A549 (cell line): ENCODE measurements at regions not wholly inside any gene's neighbourhood (a gene's known extent, or its start where the extent isn't known, plus 50 kb on each side); places are given as distances from the start of the nearest gene placed in this dataset.

Experiments
- ATAC-seq, 2 experiments: fragments of 200-7000 bp in 1 of 2; fragments of >200 bp in 1 of 2; cut with Nextera tagmentation in 1 of 2; cut with Tn5 transposase in 1 of 2; 3 replicates each; pipeline versions ENCODE4 v1.8.0 to v1.9.1; 2018 to 2020; ENCODE audit warnings: mild to moderate bottlenecking in 1 of 2, moderate library complexity in 1 of 2
- CTCF ChIA-PET: fragments of 300-600 bp; sonication (Branson Sonifier 250); formaldehyde crosslinking; extraction: SDS; loops from one replicate; lab custom pipeline; 2021; ENCODE audit warnings: antibody characterized with exemption, inconsistent platforms; lab: Yijun Ruan, JAX
- POLR2A ChIA-PET: fragments of 350-600 bp; formaldehyde crosslinking; extraction: SDS; loops from one replicate; lab custom pipeline; 2021; ENCODE audit warnings: antibody characterized with exemption, inconsistent platforms; lab: Yijun Ruan, JAX
- DNase-seq, 2 experiments: peaks; one replicate each; pipeline versions ENCODE4 v3.0.0 to v3.0.0-alpha.2; 2011 to 2016; ENCODE audit warnings: low read depth in 1 of 2, low spot score in 1 of 2
- FAIRE-seq: peaks from 2 replicates; lab custom pipeline; 2011; peaks lifted over from hg19 to GRCh38; lab: Jason Lieb, UNC
- H3K27ac ChIP-seq, 2 experiments: fragments of >200 bp; sonication (Bioruptor Twin); formaldehyde crosslinking; 3 replicates each; pipeline ENCODE4 v1.5.1; 2016 to 2017
- H3K4me1 ChIP-seq: fragments of >200 bp; sonication (Bioruptor Twin); formaldehyde crosslinking; 3 replicates; pipeline ENCODE4 v1.6.1; 2016
- H3K4me2 ChIP-seq: fragments of >200 bp; sonication (Bioruptor Twin); formaldehyde crosslinking; 3 replicates; pipeline ENCODE4 v1.6.1; 2016
- H3K4me3 ChIP-seq: fragments of >200 bp; sonication (Bioruptor Twin); formaldehyde crosslinking; 3 replicates; pipeline ENCODE4 v1.5.1; 2016
- H3K9me3 ChIP-seq: fragments of >200 bp; sonication (Bioruptor Twin); formaldehyde crosslinking; 3 replicates; pipeline ENCODE4 v1.6.1; 2016
- ATOH8 ChIP-seq: fragments of 250-450 bp; sonication (Bioruptor Pico); IDR thresholded peaks from 2 replicates; pipeline ENCODE4 v1.5.0; 2020; ENCODE audit warnings: low read depth, mild to moderate bottlenecking, moderate library complexity
- BCL3 ChIP-seq: fragments of >200 bp; sonication (Bioruptor Twin); formaldehyde crosslinking; IDR thresholded peaks from 3 replicates; pipeline ENCODE4 v1.6.1; 2016
- BHLHE40 ChIP-seq: IDR thresholded peaks from 2 replicates; pipeline ENCODE4 v1.6.1; 2012; ENCODE audit warnings: low read depth, low read length, inconsistent platforms
- CBX8 ChIP-seq: fragments of 200-600 bp; sonication (generic); IDR thresholded peaks from 2 replicates; pipeline ENCODE4 v1.6.1; 2016
- CTCF ChIP-seq: fragments of >200 bp; sonication (Bioruptor Twin); formaldehyde crosslinking; IDR thresholded peaks from 3 replicates; pipeline ENCODE4 v1.5.1; 2016
- ELK1 ChIP-seq: fragments of 150-350 bp; IDR thresholded peaks from 2 replicates; pipeline ENCODE4 v1.6.1; 2014; ENCODE audit warnings: low read depth, mild to moderate bottlenecking, low read length
- HMGXB4 ChIP-seq: fragments of 250-450 bp; sonication (Bioruptor Pico); IDR thresholded peaks from 2 replicates; pipeline ENCODE4 v1.5.0; 2021; ENCODE audit warnings: mild to moderate bottlenecking, moderate library complexity, borderline replicate concordance
- HOXB13 ChIP-seq: fragments of 250-450 bp; sonication (Bioruptor Pico); IDR thresholded peaks from 2 replicates; pipeline ENCODE4 v1.5.0; 2020; ENCODE audit warnings: low read depth, mild to moderate bottlenecking, moderate library complexity
- HOXB5 ChIP-seq: fragments of 250-450 bp; sonication (Bioruptor Pico); IDR thresholded peaks from 2 replicates; pipeline ENCODE4 v1.5.0; 2020; ENCODE audit warnings: mild to moderate bottlenecking, moderate library complexity
- JUNB ChIP-seq: fragments of >200 bp; sonication (Bioruptor Twin); formaldehyde crosslinking; IDR thresholded peaks from 2 replicates; pipeline ENCODE4 v1.6.1; 2016
- MAFK ChIP-seq: fragments of 450-650 bp; IDR thresholded peaks from 2 replicates; pipeline ENCODE4 v1.6.1; 2014; ENCODE audit not compliant: partially characterized antibody
- NFE2L2 ChIP-seq: fragments of 150-350 bp; conservative IDR thresholded peaks from 2 replicates; pipeline ENCODE4 v1.6.1; 2014; ENCODE audit warnings: low read length
- NPAS2 ChIP-seq: fragments of 250-450 bp; sonication (Bioruptor Pico); IDR thresholded peaks from 2 replicates; pipeline ENCODE4 v1.8.0; 2022; ENCODE audit warnings: mild to moderate bottlenecking, moderate library complexity, borderline replicate concordance
- PBX3 ChIP-seq: IDR thresholded peaks from 2 replicates; pipeline ENCODE4 v1.6.1; 2012
- POLR2AphosphoS2 ChIP-seq: conservative IDR thresholded peaks from 2 replicates; pipeline ENCODE4 v1.6.1; 2012; ENCODE audit warnings: low read length, improper control_type of control experiment, inconsistent platforms
- RAD21 ChIP-seq, 2 experiments: fragments of >200 bp in 1 of 2; sonication (Bioruptor Twin) in 1 of 2; formaldehyde crosslinking in 1 of 2; IDR thresholded peaks in 1 of 2; conservative IDR thresholded peaks in 1 of 2; 2 replicates in 1 of 2; 3 replicates in 1 of 2; pipeline ENCODE4 v1.6.1; 2012 to 2018; ENCODE audit warnings: inconsistent platforms in 1 of 2
- RARB ChIP-seq: fragments of 250-450 bp; sonication (Bioruptor Pico); IDR thresholded peaks from 2 replicates; pipeline ENCODE4 v1.8.0; 2021; ENCODE audit warnings: mild to moderate bottlenecking, moderate library complexity
- RFX5 ChIP-seq: fragments of 450-650 bp; IDR thresholded peaks from 2 replicates; pipeline ENCODE4 v1.7.1; 2014; ENCODE audit warnings: antibody characterized with exemption, mild to moderate bottlenecking, moderate library complexity
- RNF2 ChIP-seq: fragments of 200-600 bp; sonication (generic); IDR thresholded peaks from 2 replicates; pipeline ENCODE4 v1.6.1; 2016; ENCODE audit warnings: low read depth, mild to moderate bottlenecking, antibody characterized with exemption, moderate library complexity, borderline replicate concordance
- TP53 ChIP-seq: fragments of 250-450 bp; sonication (Bioruptor Pico); IDR thresholded peaks from 2 replicates; pipeline ENCODE4 v1.5.0; 2021; ENCODE audit warnings: mild to moderate bottlenecking, moderate library complexity
- ZC3H11A ChIP-seq: fragments of 450-650 bp; IDR thresholded peaks from 2 replicates; pipeline ENCODE4 v1.6.1; 2014; ENCODE audit warnings: antibody characterized with exemption, mild to moderate bottlenecking
- ZNF302 ChIP-seq: fragments of 250-450 bp; sonication (Bioruptor Pico); IDR thresholded peaks from 2 replicates; pipeline ENCODE4 v1.9.0; 2021; ENCODE audit warnings: inconsistent platforms, mild to moderate bottlenecking, moderate library complexity
- WGBS: methylation state at CpG from one replicate; pipeline ENCODE4 v1.1.6; 2017; ENCODE audit errors: missing lambda C conversion rate; 5-methylcytosine and 5-hydroxymethylcytosine counted together

- H3K4me3 ChIP-seq: no peak overlapping the region
- ChIA-PET CTCF (interaction anchor here (2.2 kb wide), 1 partner anchor 135 kb away, joined by 4 read pairs; no protein-coding TSS in a partner anchor), POLR2A (interaction anchor here (1.4 kb wide), 1 partner anchor 25 kb away, joined by 4 read pairs; no protein-coding TSS in a partner anchor)
- DNase-seq: no peak
- no peak for FAIRE-seq
- H3K4me2 ChIP-seq: peak overlapping the region; percentile 59; the same call in 2 of the 3 replicates
- H3K4me1 ChIP-seq: peaks cover 79% of the 10 kb centered on the region
- peak overlapping the region; percentile 82 to 90 for H3K27ac ChIP-seq
- H3K9me3 ChIP-seq: peaks cover 11% of the 10 kb centered on the region
- WGBS: 93% methylated on average over 11 of the region's 11 CpGs
- no peak for ATAC-seq
- TF ChIP-seq BHLHE40 (no peak), PBX3 (no peak), HMGXB4 (CRISPR knock-in tag) (no peak), HOXB13 (no peak), RFX5 (no peak), RAD21 (conservative IDR thresholded peaks at IDR 0.05 in 1 of 2, IDR thresholded peaks at IDR 0.05 in 1 of 2) (no peak), ELK1 (no peak), CTCF (no peak), ZNF302 (CRISPR knock-in tag) (no peak), MAFK (no peak)
These were observed 140.9 kb downstream of the ZFP36L2 start for GRCh38 chr2:43085505-43085904.

GRCh38 chr2:43084699-43085091 is 141.7 kb downstream of the ZFP36L2 start:
- no peak overlapping the region for H3K4me3 ChIP-seq
- ATAC-seq (no peak), DNase-seq (no peak), FAIRE-seq (no peak)
- H3K4me2 ChIP-seq: no peak overlapping the region
- TF ChIP-seq JUNB (no peak), TP53 (CRISPR knock-in tag) (no peak), ATOH8 (CRISPR knock-in tag) (no peak), MAFK (no peak), ZC3H11A (no peak), HMGXB4 (CRISPR knock-in tag) (no peak), POLR2AphosphoS2 (no peak), NPAS2 (CRISPR knock-in tag) (no peak), CBX8 (no peak), NFE2L2 (no peak), PBX3 (no peak), RNF2 (no peak), BCL3 (no peak), HOXB5 (CRISPR knock-in tag) (no peak), BHLHE40 (no peak), ZNF302 (CRISPR knock-in tag) (no peak), RARB (CRISPR knock-in tag) (no peak)
- ChIA-PET POLR2A (no interaction called here), CTCF (interaction anchor here (0.8 to 1.5 kb wide), 5 partner anchors 30 to 109 kb away, joined by 3 to 4 read pairs (median 3); no protein-coding TSS in a partner anchor)
- peaks cover 3% of the 10 kb centered on the region; the same call in 2 of the 3 replicates for H3K9me3 ChIP-seq
- 93% methylated on average over 8 of the region's 8 CpGs for WGBS
- H3K4me1 ChIP-seq: peaks cover 79% of the 10 kb centered on the region
- H3K27ac ChIP-seq: peak overlapping the region; percentile 82 to 90
